HCT116 (cell line): ENCODE measurements at regions not wholly inside any gene's neighbourhood (a gene's known extent, or its start where the extent isn't known, plus 50 kb on each side); places are given as distances from the start of the nearest gene placed in this dataset.
"Not testable (repeated sequence)": the region's sequence is repeated elsewhere in the genome, so short reads cannot be mapped to it uniquely, and the experiment has no call there.

Source experiments
- ATAC-seq: fragments of 200-7000 bp; cut with Tn5 transposase; 2 replicates; pipeline ENCODE4 v1.9.1; 2020; ENCODE audit warnings: mild to moderate bottlenecking, moderate library complexity
- BruUV-seq: library from RNA; stranded (reverse); fragments of 400-500 nt; replicated peaks from 2 replicates; lab custom pipeline; 2021; lab: Mats Ljungman, UMichigan
- CTCF ChIA-PET: fragments of 300-600 bp; sonication (Branson Sonifier 250); formaldehyde crosslinking; loops from one replicate; lab custom pipeline; 2021; ENCODE audit warnings: antibody characterized with exemption; lab: Charles Lee
- POLR2A ChIA-PET: fragments of 300-600, 350-600 bp; sonication (Branson Sonifier 250); formaldehyde crosslinking; loops from one replicate; lab custom pipeline; 2021; ENCODE audit warnings: antibody characterized with exemption; lab: Charles Lee
- RAD21 ChIA-PET, 2 experiments: fragments of 300-600 bp; sonication (Branson Sonifier 250); formaldehyde crosslinking; loops; one replicate each; lab custom pipeline; 2023; ENCODE audit warnings: low total read pairs in 2 of 2; ENCODE audit not compliant: uncharacterized antibody in 2 of 2, unreplicated experiment in 2 of 2, low non-redundant PET in 1 of 2; lab: Charles Lee
- DNase-seq: peaks from one replicate; pipeline ENCODE4 v3.0.0-alpha.2; 2010; ENCODE audit warnings: low read depth, low spot score
- H2AFZ ChIP-seq: fragments of 200-600 bp; shearing (Covaris generic), sonication (generic); 2 replicates; pipeline ENCODE4 v1.6.1; 2017; ENCODE audit warnings: low read depth, mixed run types, mixed read lengths, antibody characterized with exemption, low read length; ENCODE audit not compliant: poor library complexity, severe bottlenecking
- H3K27ac ChIP-seq: 2 replicates; pipeline ENCODE4 v1.5.1; 2012; ENCODE audit warnings: low read depth, low read length
- H3K27me3 ChIP-seq: fragments of 200-600 bp; sonication (generic); 2 replicates; pipeline ENCODE4 v1.6.1; 2016; ENCODE audit warnings: mixed run types, low read length, mixed read lengths; ENCODE audit not compliant: insufficient read depth
- H3K36me3 ChIP-seq, 2 experiments: fragments of 200-500 bp in 1 of 2; fragments of 200-600 bp in 1 of 2; sonication (Bioruptor generic) in 1 of 2; sonication (generic) in 1 of 2; 2 replicates each; pipeline versions ENCODE4 v1.5.1 to v1.6.1; 2014 to 2016; ENCODE audit warnings: low read length in 2 of 2, inconsistent platforms in 1 of 2, mixed read lengths in 1 of 2, mixed run types in 1 of 2; ENCODE audit not compliant: insufficient read depth in 2 of 2, control insufficient read depth in 1 of 2
- H3K4me1 ChIP-seq, 2 experiments: fragments of 200-600 bp in 1 of 2; sonication (generic) in 1 of 2; 2 replicates each; pipeline versions ENCODE4 v1.5.1 to v1.6.1; 2012 to 2017; ENCODE audit warnings: low read length in 2 of 2, inconsistent platforms in 1 of 2, mild to moderate bottlenecking in 1 of 2, mixed read lengths in 1 of 2, mixed run types in 1 of 2, moderate library complexity in 1 of 2; ENCODE audit not compliant: insufficient read depth in 2 of 2, control insufficient read depth in 1 of 2
- H3K4me2 ChIP-seq: fragments of 200-600 bp; sonication (generic); 2 replicates; pipeline ENCODE4 v1.6.1; 2017; ENCODE audit warnings: mixed run types, low read length, mixed read lengths
- H3K4me3 ChIP-seq, 2 experiments: fragments of 200-600 bp in 1 of 2; sonication (generic) in 1 of 2; replicated peaks in 1 of 2; 2 replicates each; pipeline ENCODE4 v1.5.1; 2011 to 2016; ENCODE audit warnings: low read length in 2 of 2, control low read depth in 1 of 2, low read depth in 1 of 2, mild to moderate bottlenecking in 1 of 2, mixed read lengths in 1 of 2, mixed run types in 1 of 2
- H3K79me2 ChIP-seq: fragments of 200-600 bp; sonication (generic); 2 replicates; pipeline ENCODE4 v1.6.1; 2017; ENCODE audit warnings: mild to moderate bottlenecking, mixed run types, low read length, moderate library complexity, mixed read lengths; ENCODE audit not compliant: insufficient read depth
- H3K9ac ChIP-seq: fragments of 200-600 bp; sonication (generic); 2 replicates; pipeline ENCODE4 v1.6.1; 2016; ENCODE audit warnings: low read length, mixed read lengths
- H3K9me2 ChIP-seq: fragments of 200-600 bp; sonication (generic), shearing (Covaris generic); 2 replicates; pipeline ENCODE4 v1.6.1; 2017; ENCODE audit warnings: mixed run types, mild to moderate bottlenecking, moderate library complexity; ENCODE audit not compliant: insufficient read depth
- H3K9me3 ChIP-seq, 2 experiments: fragments of 200-500 bp in 1 of 2; fragments of 200-600 bp in 1 of 2; sonication (Bioruptor generic) in 1 of 2; sonication (generic) in 1 of 2; 2 replicates each; pipeline ENCODE4 v1.6.1; 2014 to 2017; ENCODE audit warnings: low read length in 2 of 2, mixed read lengths in 2 of 2, inconsistent platforms in 1 of 2, low read depth in 1 of 2, mild to moderate bottlenecking in 1 of 2, mixed run types in 1 of 2, moderate library complexity in 1 of 2; ENCODE audit not compliant: control insufficient read depth in 1 of 2, insufficient read depth in 1 of 2
- H4K20me1 ChIP-seq: fragments of 200-600 bp; sonication (generic), shearing (Covaris generic); 2 replicates; pipeline ENCODE4 v1.6.1; 2017; ENCODE audit warnings: mixed run types, mild to moderate bottlenecking, moderate library complexity; ENCODE audit not compliant: insufficient read depth
- EZH2phosphoT487 ChIP-seq: fragments of 200-600 bp; IDR thresholded peaks from 2 replicates; pipeline ENCODE4 v1.6.1; 2018; ENCODE audit warnings: antibody characterized with exemption, borderline replicate concordance
- FOSL1 ChIP-seq: IDR thresholded peaks from 2 replicates; pipeline ENCODE4 v1.6.1; 2012; ENCODE audit warnings: low read depth
- JUND ChIP-seq: IDR thresholded peaks from 2 replicates; pipeline ENCODE4 v1.6.1; 2012
- POLR2AphosphoS5 ChIP-seq: IDR thresholded peaks from 2 replicates; pipeline ENCODE4 v1.6.1; 2011; ENCODE audit warnings: mild to moderate bottlenecking, low read depth, low read length, moderate library complexity
- SRF ChIP-seq: IDR thresholded peaks from 2 replicates; pipeline ENCODE4 v1.6.1; 2012; ENCODE audit warnings: low read depth
- TCF7L2 ChIP-seq: IDR thresholded peaks from 2 replicates; pipeline ENCODE4 v1.7.0; 2011; ENCODE audit warnings: borderline replicate concordance, inconsistent platforms; ENCODE audit not compliant: insufficient read depth, insufficient read length; ENCODE audit errors: extremely low read depth
- YY1 ChIP-seq: IDR thresholded peaks from 2 replicates; pipeline ENCODE4 v1.6.1; 2011; ENCODE audit warnings: low read length, low read depth, moderate library complexity, mild to moderate bottlenecking; ENCODE audit not compliant: insufficient replicate concordance; ENCODE audit errors: extremely low read depth
- ZFX ChIP-seq: fragments of 450-650 bp; IDR thresholded peaks from 2 replicates; pipeline ENCODE4 v1.6.1; 2017
- intact Hi-C: fragments of 100-400 bp; cut with micrococcal nuclease; formaldehyde crosslinking; loops from 2 replicates; pipeline ENCODE4 v1.10.0; 2022
- TF ChIP-seq, protein P1 (sequence below): IDR thresholded peaks from 2 replicates; pipeline ENCODE4 v1.6.1; 2011; ENCODE audit warnings: mild to moderate bottlenecking, low read length, moderate library complexity; ENCODE audit not compliant: insufficient replicate concordance; ENCODE audit errors: extremely low read depth
- TF ChIP-seq, protein P2 (sequence below): IDR thresholded peaks from 2 replicates; pipeline ENCODE4 v1.6.1; 2012

DNA sequence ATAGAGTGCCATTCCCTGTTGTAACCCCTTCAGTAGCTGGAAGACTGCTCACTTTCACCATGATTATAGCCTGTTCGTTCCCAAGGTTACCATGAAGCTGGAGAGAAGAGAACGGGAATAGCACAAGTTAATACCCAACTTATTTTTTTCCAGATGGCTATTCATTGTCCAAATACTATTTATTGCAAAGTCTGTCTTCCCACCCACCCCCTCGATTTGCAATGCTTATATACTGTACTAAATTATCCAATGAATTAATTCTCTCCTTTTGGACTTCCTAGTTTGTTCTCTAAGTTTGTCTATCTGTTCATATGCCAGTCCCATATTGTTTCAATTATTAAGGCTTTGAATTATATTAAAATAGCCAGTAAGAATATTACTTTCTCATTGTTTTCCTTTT is 231.0 kb downstream of the RAB11FIP4 start:
- Histone ChIP-seq H4K20me1 (no peaks in the 10 kb centered on the region), H2AFZ (no peak overlapping the region), H3K4me3 (no peak overlapping the region), H3K27ac (no peak overlapping the region), H3K79me2 (no peaks in the 10 kb centered on the region), H3K27me3 (no peaks in the 10 kb centered on the region), H3K9me2 (no peaks in the 10 kb centered on the region), H3K9ac (no peak overlapping the region), H3K4me1 (peaks cover 6 to 12% of the 10 kb centered on the region in 2 experiments), H3K9me3 (no peaks in the 10 kb centered on the region; a peak in 1 of 4 replicates), H3K4me2 (no peak overlapping the region), H3K36me3 (no peaks in the 10 kb centered on the region)
- intact Hi-C loops: no loop called here
- ChIA-PET RAD21 (no interaction called here), CTCF (no interaction called here), POLR2A (no interaction called here)
- BruUV-seq: no TSS peak
- DNase-seq (no peak), ATAC-seq (no peak)
- TF ChIP-seq ZFX (no peak), YY1 (no peak), TCF7L2 (no peak)
- TF ChIP-seq, protein P1, sequence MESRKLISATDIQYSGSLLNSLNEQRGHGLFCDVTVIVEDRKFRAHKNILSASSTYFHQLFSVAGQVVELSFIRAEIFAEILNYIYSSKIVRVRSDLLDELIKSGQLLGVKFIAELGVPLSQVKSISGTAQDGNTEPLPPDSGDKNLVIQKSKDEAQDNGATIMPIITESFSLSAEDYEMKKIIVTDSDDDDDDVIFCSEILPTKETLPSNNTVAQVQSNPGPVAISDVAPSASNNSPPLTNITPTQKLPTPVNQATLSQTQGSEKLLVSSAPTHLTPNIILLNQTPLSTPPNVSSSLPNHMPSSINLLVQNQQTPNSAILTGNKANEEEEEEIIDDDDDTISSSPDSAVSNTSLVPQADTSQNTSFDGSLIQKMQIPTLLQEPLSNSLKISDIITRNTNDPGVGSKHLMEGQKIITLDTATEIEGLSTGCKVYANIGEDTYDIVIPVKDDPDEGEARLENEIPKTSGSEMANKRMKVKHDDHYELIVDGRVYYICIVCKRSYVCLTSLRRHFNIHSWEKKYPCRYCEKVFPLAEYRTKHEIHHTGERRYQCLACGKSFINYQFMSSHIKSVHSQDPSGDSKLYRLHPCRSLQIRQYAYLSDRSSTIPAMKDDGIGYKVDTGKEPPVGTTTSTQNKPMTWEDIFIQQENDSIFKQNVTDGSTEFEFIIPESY: no peak

DNA sequence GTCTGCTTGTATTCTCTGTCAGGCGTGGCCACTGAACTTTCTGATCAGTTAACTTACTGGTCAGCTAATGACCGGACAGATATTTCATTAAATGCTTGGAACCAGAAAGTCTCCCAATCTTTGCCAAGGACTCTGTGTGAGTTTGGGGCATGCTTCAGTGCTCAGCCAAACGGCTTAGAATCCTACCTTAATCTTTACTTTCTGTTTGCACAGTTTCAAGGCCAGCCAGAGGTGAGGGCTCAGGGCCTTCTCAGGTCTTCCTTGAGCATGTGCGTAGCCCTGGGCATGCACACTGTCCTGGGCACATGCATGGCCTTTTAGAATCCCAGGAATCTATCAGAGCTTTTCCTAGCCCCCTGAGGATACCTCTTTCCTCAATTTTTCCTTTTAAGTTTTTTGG is 230.1 kb downstream of the RAB11FIP4 start:
- Histone ChIP-seq H3K36me3 (no peaks in the 10 kb centered on the region), H3K27ac (no peak overlapping the region), H2AFZ (no peak overlapping the region), H3K9me2 (no peaks in the 10 kb centered on the region), H3K4me3 (no peak overlapping the region), H3K4me1 (peaks cover 6 to 12% of the 10 kb centered on the region in 2 experiments), H3K4me2 (no peak overlapping the region), H4K20me1 (no peaks in the 10 kb centered on the region), H3K79me2 (no peaks in the 10 kb centered on the region), H3K9me3 (no peaks in the 10 kb centered on the region; a peak in 1 of 4 replicates), H3K27me3 (no peaks in the 10 kb centered on the region), H3K9ac (no peak overlapping the region)
- no peak for TF ChIP-seq TCF7L2
- TF ChIP-seq, protein P2, sequence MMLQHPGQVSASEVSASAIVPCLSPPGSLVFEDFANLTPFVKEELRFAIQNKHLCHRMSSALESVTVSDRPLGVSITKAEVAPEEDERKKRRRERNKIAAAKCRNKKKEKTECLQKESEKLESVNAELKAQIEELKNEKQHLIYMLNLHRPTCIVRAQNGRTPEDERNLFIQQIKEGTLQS: no peak
- no peak for TF ChIP-seq JUND
- no peak for TF ChIP-seq EZH2phosphoT487
- no peak for TF ChIP-seq POLR2AphosphoS5
- TF ChIP-seq YY1: no peak
- no peak for TF ChIP-seq SRF
- TF ChIP-seq FOSL1: no peak
- CTCF ChIA-PET: no interaction called here
- BruUV-seq: no TSS peak
- RAD21 ChIA-PET: no interaction called here
- ATAC-seq (no peak), DNase-seq (no peak)
- intact Hi-C loops: no loop called here
- POLR2A ChIA-PET: no interaction called here

DNA sequence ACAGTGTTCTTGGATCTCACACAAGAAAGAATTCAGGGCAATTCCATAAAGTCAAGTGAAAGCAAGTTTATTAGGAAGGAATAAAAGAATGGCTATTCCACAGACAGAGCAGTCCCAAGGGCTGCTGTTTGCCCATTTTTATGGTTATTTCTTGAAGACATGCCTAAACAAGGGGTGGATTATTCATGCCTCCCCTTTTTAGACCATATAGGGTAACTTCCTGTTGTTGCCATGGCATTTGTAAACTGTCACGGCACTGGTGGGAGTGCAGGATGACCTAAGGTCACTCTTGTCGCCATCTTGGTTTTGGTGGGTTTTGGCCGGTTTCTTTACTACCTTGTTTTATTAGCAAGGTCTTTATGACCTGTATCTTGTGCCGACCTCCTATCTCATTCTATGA is 219.6 kb downstream of the RAB11FIP4 start:
- H3K9me2 ChIP-seq, BruUV-seq, H3K36me3 ChIP-seq, H3K4me1 ChIP-seq, RAD21 ChIA-PET, intact Hi-C loops, CTCF ChIA-PET, H3K4me3 ChIP-seq, POLR2A ChIA-PET, H3K79me2 ChIP-seq, H3K9ac ChIP-seq, H3K27me3 ChIP-seq, H4K20me1 ChIP-seq, DNase-seq, H3K4me2 ChIP-seq, H3K9me3 ChIP-seq, H2AFZ ChIP-seq, ATAC-seq, H3K27ac ChIP-seq: not testable (repeated sequence)
